NCI-H69 (cell line): ENCODE measurements at regions not wholly inside any gene's neighbourhood (a gene's known extent, or its start where the extent isn't known, plus 50 kb on each side); places are given as distances from the start of the nearest gene placed in this dataset.
"Not testable (repeated sequence)": the region's sequence is repeated elsewhere in the genome, so short reads cannot be mapped to it uniquely, and the experiment has no call there.

Experiments used
- DNase-seq: peaks from one replicate; lab custom pipeline; 2025; lab: John Stamatoyannopoulos, UW

DNA sequence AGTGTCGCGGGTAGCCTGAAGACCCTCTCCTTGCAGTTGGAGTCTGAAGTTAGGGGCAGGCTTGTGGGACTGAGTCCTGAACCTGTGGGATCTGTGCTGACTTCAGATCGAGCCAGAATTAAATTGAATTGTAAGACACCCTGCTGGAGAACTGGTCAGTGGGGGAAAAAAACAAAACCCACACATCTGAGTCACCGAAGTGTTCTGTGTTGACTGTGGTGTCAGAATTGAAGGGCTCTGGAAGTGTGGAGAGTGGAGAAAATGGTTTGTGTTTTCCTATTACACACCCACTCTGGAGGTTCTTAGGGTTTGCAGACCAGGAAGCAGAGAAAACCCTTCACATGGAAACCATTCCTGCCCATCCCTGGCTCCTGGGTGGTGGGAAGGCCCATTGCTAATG lies 209.5 kb upstream of the GALNT2 start:
- DNase-seq: no peak

DNA sequence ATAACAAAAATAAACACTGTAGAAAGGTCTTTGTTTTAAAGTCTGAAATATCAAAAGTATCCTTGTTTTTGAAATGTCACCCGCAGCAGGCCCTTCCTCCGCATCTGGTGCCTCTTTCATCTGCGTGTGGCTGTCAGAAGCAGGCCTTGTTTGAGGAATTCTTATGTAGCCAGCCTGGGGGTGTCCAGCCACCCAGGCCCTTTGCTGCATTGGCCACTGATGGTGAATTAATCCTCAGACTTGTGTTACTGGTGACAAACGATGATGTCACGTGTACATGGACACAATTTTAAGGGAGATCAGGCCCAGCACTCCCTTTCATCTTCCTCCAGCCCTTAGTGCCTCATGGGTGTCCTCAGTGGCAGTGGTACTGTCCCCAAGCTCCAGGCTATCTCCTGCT lies 208.0 kb upstream of the GALNT2 start:
- DNase-seq: no peak

DNA sequence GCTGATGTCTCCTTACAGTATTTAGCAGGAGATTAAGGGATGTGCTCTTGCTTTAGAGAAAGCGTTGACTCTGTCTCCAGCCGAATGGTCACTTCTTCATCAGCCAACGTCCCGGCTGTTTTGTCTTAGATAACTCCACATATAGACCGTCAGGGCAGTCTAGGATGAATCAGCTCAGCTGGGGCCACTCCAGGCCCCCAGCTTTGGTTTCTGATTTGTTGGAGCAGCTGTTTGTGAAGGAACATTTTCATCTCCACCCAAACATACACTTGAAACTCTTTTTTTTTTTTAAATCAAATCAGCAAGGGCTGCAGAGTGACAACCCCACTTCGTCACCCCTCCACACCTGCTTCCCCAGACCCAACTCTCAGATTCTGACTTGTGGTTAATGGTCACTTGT lies 206.1 kb upstream of the GALNT2 start:
- DNase-seq: no peak

GRCh38 chr1:229862017-229862774 lies 204.8 kb upstream of the GALNT2 start:
- DNase-seq: no peak

GRCh38 chr1:229863651-229864545 lies 203.1 kb upstream of the GALNT2 start:
- no peak for DNase-seq

GRCh38 chr1:229864686-229865230 lies 202.3 kb upstream of the GALNT2 start:
- peak; percentile 36 for DNase-seq

DNA sequence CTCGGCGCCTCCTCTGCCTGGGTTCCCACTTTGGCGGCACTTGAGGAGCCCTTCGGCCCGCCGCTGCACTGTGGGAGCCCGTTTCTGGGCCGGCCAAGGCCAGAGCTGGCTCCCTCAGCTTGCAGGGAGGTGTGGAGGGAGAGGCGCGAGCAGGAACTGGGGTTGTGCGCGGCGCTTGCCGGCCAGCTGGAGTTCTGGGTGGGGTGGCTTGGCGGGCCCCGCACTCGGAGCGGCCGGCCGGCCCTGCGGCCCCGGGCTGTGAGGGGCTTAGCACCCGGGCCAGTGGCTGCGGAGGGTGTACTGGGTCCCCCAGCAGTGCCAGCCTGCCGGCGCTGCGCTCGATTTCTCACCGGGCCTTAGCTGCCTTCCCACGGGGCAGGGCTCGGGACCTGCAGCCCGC lies 201.7 kb upstream of the GALNT2 start:
- not testable (repeated sequence) for DNase-seq

GRCh38 chr1:229867726-229868125 lies 199.3 kb upstream of the GALNT2 start:
- no peak for DNase-seq

DNA sequence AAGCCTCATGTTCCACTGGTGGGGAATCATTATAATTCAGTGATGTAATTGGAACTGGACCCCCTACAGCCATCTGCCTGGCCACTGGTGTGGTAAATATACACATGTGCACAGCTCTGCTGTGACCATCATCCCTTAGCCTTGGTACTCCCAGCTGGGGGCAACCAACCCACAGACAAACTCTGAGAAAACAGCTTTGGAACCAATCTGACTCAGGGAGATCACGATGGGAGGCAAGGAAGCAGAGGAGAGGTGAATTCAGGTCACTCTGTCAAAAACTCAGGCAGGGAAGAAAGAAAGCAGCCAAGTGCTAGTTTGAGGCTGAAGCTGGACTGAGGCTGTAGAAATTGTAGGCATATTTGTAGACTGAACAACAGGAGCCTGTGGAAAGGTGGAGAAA lies 197.8 kb upstream of the GALNT2 start:
- peak; percentile 26 for DNase-seq

GRCh38 chr1:229869687-229870086 lies 197.4 kb upstream of the GALNT2 start:
- peak; percentile 40 for DNase-seq

DNA sequence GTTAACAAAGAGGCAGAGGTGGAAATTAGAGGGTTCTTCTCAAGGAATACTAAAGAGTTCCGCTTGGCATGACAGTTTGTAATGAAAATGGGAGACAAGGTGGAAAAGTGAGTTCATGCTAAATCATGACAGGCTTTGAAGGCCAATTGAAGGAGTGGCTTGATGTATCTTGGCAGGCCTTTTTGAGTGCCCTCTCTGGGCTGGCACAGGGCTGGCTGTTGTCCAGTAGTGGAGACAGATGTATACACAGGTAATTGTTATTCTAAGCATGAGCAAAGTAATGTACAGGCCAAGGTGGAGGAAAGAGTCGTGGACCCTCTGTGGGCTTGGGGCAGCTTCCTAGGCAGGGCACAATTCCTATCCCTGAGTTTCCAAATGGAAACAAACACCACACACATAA lies 196.7 kb upstream of the GALNT2 start:
- DNase-seq: peak; percentile 18

GRCh38 chr1:229871078-229871676 lies 195.9 kb upstream of the GALNT2 start:
- DNase-seq: no peak

DNA sequence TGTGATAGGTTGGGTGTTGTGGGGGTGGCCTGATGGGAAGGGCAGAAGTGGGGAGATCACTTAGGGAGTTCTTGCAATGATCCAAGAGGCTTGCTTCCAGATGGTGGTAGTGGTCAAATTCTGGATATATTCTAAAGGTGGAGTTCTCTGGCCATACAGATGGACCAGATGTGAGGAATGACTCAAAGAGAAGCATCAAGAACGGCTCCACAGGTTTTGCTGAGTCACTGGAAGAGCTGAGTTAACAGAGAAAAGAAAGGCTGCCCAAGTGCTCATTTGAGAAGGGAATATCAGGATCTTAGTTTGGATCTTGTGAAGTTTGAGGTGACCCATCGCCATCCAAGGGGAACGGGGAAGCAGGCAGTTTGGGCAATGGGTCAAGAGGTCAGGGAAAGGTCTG lies 192.9 kb upstream of the GALNT2 start:
- DNase-seq: no peak

- DNase-seq: no peak
Measured at GRCh38 chr1:229874609-229875008, 192.4 kb upstream of the GALNT2 start.

- DNase-seq: no peak
Measured at GRCh38 chr1:229875086-229875485, 192.0 kb upstream of the GALNT2 start.

- no peak for DNase-seq
Measured at GRCh38 chr1:229879746-229880145, 187.3 kb upstream of the GALNT2 start.

DNA sequence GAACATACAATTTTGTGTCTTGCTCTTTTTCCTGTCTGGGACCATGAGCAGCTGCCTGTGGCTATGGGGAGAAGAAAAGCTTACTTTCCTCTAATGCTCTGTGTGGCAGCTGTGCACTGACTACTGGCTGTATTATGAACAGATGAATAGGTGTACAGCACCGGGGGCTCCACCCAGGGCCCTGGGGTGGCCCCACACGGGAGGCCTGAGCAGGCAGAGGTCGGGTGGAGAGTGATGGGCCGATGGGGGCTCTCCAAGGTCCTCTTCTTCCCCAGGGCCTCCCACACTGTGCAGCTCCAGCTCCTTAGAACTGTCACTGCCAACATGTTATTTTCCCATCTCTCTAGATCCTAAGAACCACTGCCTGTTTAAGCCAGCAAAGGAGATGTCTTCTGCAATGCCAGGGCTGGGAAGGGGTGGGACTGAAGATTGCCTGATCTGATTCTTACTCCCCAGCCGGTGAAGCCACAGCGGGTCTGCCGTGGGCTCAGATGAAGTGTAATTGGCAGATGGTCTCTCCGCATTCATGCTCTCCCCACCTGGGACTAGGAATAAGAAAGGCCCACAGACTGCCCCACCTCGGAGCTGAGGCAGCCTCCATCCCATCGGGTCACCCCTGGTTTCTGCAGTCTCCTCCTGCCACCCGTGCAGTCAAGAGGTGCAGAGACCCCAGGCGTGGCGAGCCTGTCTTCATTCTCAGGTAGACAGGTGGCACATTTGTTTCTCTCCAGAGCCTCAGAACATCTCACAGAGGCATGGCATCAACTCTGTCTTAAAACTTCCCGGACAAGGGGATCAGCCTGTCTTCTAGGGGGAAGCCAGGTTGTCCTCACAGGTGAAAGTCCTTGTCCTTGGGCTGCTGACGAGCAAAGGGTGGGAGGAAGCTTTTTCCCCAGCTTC lies 186.5 kb upstream of the GALNT2 start:
- DNase-seq: no peak

GRCh38 chr1:229882621-229883020 lies 184.4 kb upstream of the GALNT2 start:
- DNase-seq: peak; percentile 34

- no peak for DNase-seq
Measured at GRCh38 chr1:229883504-229884200, 183.4 kb upstream of the GALNT2 start.

GRCh38 chr1:229884765-229885164 lies 182.3 kb upstream of the GALNT2 start:
- DNase-seq: peak; percentile 66
